ENCODE measurements at regions not wholly inside any gene's neighbourhood (a gene's known extent, or its start where the extent isn't known, plus 50 kb on each side); places are given as distances from the start of the nearest gene placed in this dataset.

- TF ChIP-seq GATA2 (IDR thresholded peaks at IDR 0.05; ENCODE audit: low read depth, low read length) (no peak), GATA3 (IDR thresholded peaks at IDR 0.05; ENCODE audit: low read depth, low read length) (no peak)
Observed at GRCh38 chr12:88723219-88723618, 142.9 kb upstream of the KITLG start.
